Esophagus squamous epithelium (tissue), 5 donors: ENCODE measurements at regions not wholly inside any gene's neighbourhood (a gene's known extent, or its start where the extent isn't known, plus 50 kb on each side); places are given as distances from the start of the nearest gene placed in this dataset.

Source experiments
- DNase-seq: peaks from one replicate; lab custom pipeline; 2025; lab: John Stamatoyannopoulos, UW
- H3K27ac ChIP-seq, 4 donors: fragments of 200-600 bp; sonication (generic); one replicate each; pipeline ENCODE4 v1.5.1; 2016 to 2019; ENCODE audit warnings: mild to moderate bottlenecking in 1 of 4
- H3K27me3 ChIP-seq, 4 donors: fragments of 200-600 bp; sonication (generic); 1 replicate in 3 of 4; 2 replicates in 1 of 4; pipeline versions ENCODE4 v1.5.1 to v1.6.0; 2017 to 2021; ENCODE audit warnings: antibody characterized with exemption in 1 of 4
- H3K36me3 ChIP-seq, 3 donors: fragments of 200-600 bp; sonication (generic); one replicate each; pipeline ENCODE4 v1.5.1; 2016 to 2019
- H3K4me1 ChIP-seq, 3 donors: fragments of 200-600 bp; sonication (generic); one replicate each; pipeline ENCODE4 v1.5.1; 2017 to 2019
- H3K4me3 ChIP-seq, 4 donors: fragments of 200-600 bp; sonication (generic); 1 replicate in 3 of 4; 2 replicates in 1 of 4; pipeline ENCODE4 v1.5.1; 2016 to 2019; ENCODE audit warnings: mild to moderate bottlenecking in 2 of 4, moderate library complexity in 1 of 4
- H3K9me3 ChIP-seq, 3 donors: fragments of 200-600 bp; sonication (generic); one replicate each; pipeline ENCODE4 v1.5.1; 2016 to 2019
- POLR2A ChIP-seq, 4 donors: fragments of 450-650 bp; IDR thresholded peaks; one replicate each; pipeline ENCODE4 v1.6.1; 2017; ENCODE audit warnings: antibody characterized with exemption in 4 of 4, mild to moderate bottlenecking in 4 of 4, moderate library complexity in 3 of 4
- WGBS, 2 donors: methylation state at CpG; one replicate each; pipeline ENCODE4 v1.1.5; 2018; 5-methylcytosine and 5-hydroxymethylcytosine counted together
- intact Hi-C: fragments of 100-400 bp; cut with DNase I; formaldehyde crosslinking; loops from one replicate; pipeline ENCODE4 v1.15.0; 2022
- TF ChIP-seq, protein P1 (sequence below), 6 experiments: fragments of 450-650 bp in 4 of 6; fragments of 200-600 bp in 2 of 6; sonication (generic) in 2 of 6; IDR thresholded peaks; one replicate each; pipeline ENCODE4 v1.5.1; 2016 to 2019; ENCODE audit warnings: antibody characterized with exemption in 6 of 6, mild to moderate bottlenecking in 4 of 6, moderate library complexity in 4 of 6
- donor health status: DM: yes; HTN: yes; CAD: no.

DNA sequence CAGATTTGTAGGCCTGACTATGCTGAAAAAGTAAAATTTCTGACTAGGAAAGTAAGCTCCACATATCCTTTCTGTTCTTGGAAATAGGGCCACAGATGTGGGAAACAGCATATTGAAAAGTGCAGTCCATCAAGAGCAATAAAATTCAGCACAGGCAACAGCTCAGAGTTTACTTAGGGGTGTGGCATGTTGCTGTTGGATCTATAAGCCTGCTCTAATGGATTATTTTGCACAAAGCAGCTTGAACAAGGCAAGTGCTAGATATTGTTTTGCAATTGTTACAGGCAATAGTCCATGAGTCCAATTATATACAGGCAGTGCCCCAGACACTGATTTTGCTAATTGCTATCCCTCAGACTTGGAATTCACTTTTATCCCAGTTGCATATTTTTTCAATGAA, 289.8 kb upstream of the SNX7 start:
- TF ChIP-seq, protein P1, sequence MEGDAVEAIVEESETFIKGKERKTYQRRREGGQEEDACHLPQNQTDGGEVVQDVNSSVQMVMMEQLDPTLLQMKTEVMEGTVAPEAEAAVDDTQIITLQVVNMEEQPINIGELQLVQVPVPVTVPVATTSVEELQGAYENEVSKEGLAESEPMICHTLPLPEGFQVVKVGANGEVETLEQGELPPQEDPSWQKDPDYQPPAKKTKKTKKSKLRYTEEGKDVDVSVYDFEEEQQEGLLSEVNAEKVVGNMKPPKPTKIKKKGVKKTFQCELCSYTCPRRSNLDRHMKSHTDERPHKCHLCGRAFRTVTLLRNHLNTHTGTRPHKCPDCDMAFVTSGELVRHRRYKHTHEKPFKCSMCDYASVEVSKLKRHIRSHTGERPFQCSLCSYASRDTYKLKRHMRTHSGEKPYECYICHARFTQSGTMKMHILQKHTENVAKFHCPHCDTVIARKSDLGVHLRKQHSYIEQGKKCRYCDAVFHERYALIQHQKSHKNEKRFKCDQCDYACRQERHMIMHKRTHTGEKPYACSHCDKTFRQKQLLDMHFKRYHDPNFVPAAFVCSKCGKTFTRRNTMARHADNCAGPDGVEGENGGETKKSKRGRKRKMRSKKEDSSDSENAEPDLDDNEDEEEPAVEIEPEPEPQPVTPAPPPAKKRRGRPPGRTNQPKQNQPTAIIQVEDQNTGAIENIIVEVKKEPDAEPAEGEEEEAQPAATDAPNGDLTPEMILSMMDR (IDR thresholded peaks at IDR 0.05), result no peak
- no peak for TF ChIP-seq POLR2A (IDR thresholded peaks at IDR 0.05)
- intact Hi-C loops, result no loop called here
- Histone ChIP-seq H3K27ac (no peak overlapping the region), H3K9me3 (no peaks in the 10 kb centered on the region), H3K4me3 (no peak overlapping the region), H3K27me3 (no peaks in the 10 kb centered on the region), H3K36me3 (no peaks in the 10 kb centered on the region), H3K4me1 (no peaks in the 10 kb centered on the region)
- DNase-seq, result no peak

DNA sequence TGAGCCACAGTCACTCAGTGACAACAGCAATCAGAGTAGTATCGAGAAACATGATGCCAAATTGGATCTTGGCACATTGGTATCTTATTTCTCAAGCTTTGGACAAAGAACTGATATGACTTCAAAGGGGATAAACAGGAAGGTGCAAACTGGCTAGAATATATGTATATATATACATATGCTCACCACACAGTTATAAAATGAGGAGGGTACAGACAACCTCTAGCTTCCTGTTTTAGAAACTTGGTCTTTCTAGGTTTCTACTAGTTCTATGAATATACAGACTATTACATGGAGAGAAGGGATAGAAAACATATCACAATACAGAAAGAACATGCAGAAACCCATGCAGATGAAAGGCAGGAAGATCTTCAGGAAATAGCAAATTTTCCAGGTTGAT, 292.1 kb upstream of the SNX7 start:
- intact Hi-C loops, result no loop called here

DNA sequence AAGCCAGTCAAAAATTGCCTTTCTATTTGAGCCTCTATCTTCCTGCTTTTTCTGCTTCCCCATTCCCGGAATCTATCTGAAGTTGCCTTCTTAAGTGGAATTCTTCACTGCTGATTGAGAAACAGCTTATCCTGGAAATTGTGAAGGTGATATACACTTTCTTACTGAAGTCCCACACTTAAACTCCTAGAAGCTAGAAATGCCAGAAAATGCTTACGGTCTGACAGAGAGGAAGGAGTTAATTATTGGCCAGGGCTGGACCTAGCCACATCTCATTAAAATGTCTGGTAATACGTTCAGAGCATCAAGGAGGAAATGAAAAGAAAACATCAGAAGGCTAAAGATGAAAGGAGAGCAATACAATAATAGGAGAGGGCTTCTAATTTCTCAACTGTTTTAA, 292.5 kb upstream of the SNX7 start:
- intact Hi-C loops, result no loop called here
- no peaks in the 10 kb centered on the region for H3K9me3 ChIP-seq
- no peak for DNase-seq
- no peaks in the 10 kb centered on the region for H3K4me1 ChIP-seq
- no peaks in the 10 kb centered on the region for H3K27me3 ChIP-seq
- H3K4me3 ChIP-seq, result no peak overlapping the region
- 51 to 59% methylated on average over 3 of the region's 3 CpGs for WGBS, 2 donors
- no peak for TF ChIP-seq POLR2A (IDR thresholded peaks at IDR 0.05)
- TF ChIP-seq, protein P1 (IDR thresholded peaks at IDR 0.05), result no peak
- no peaks in the 10 kb centered on the region for H3K36me3 ChIP-seq
- H3K27ac ChIP-seq, result no peak overlapping the region

More for the DNA sequence above, 292.1 kb upstream of the SNX7 start:
- no peak overlapping the region for H3K4me3 ChIP-seq
- 59 to 84% methylated on average over 1 of the region's 1 CpG for WGBS, 2 donors
- H3K9me3 ChIP-seq, result no peaks in the 10 kb centered on the region
- no peak for TF ChIP-seq POLR2A (IDR thresholded peaks at IDR 0.05)
- TF ChIP-seq, protein P1 (IDR thresholded peaks at IDR 0.05), result no peak
- no peaks in the 10 kb centered on the region for H3K27me3 ChIP-seq
- no peak for DNase-seq
- no peak overlapping the region for H3K27ac ChIP-seq
- H3K4me1 ChIP-seq, result no peaks in the 10 kb centered on the region
- no peaks in the 10 kb centered on the region for H3K36me3 ChIP-seq

DNA sequence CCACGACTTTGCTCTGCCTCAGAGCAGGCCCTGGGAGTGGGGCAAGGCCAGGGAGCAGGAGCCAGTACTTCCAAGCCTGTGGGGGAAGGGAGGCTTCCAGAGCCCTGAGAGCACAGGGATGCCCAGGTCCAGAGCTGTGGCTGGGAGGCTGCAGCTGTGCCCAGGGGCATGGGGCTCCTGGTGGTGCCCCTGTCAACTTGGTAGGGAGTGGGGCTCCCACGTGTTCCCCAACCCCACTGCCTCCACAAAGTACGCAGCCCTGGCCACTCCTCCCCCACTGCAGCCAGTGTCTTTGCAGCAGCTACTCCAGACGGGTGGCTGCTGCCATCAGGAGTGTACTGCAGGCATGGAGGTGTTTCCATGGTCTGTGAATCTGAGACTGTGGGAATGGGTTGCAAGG, 294.1 kb upstream of the SNX7 start:
- intact Hi-C loops, result no loop called here
- TF ChIP-seq POLR2A (IDR thresholded peaks at IDR 0.05), result no peak
- Histone ChIP-seq H3K9me3 (no peaks in the 10 kb centered on the region), H3K4me1 (no peaks in the 10 kb centered on the region), H3K4me3 (no peak overlapping the region), H3K27ac (no peak overlapping the region), H3K27me3 (no peaks in the 10 kb centered on the region), H3K36me3 (no peaks in the 10 kb centered on the region)
- no peak for DNase-seq
- WGBS, 2 donors, result 80 to 100% methylated on average over 1 of the region's 4 CpGs

DNA sequence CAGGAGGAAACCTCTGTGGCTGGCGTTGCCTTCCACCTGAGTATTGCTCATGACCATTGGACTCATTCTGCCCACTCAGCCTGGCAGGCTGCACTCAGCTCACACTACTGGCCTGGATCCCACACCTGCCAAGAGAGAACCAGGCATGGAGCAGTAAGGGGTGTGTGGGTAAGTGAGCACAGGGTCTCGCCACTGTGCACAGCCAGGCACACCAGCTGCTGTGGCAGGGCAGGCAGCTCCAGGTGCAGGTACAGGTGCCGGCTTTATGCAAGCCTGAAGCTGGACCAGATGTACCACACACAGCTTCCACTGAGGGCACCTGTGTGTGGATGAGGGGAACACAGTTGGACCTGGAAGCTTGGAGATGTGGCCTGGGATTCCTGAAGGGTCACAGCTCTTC, 295.2 kb upstream of the SNX7 start:
- DNase-seq, result no peak

More for the DNA sequence above, 295.2 kb upstream of the SNX7 start:
- H3K27me3 ChIP-seq, result no peaks in the 10 kb centered on the region
- WGBS, 2 donors, result 73% methylated on average over 3 of the region's 3 CpGs; no CpG with 5 or more reads in 1 of the 2 donors
- no peaks in the 10 kb centered on the region for H3K36me3 ChIP-seq
- H3K27ac ChIP-seq, result no peak overlapping the region
- intact Hi-C loops, result no loop called here
- H3K4me1 ChIP-seq, result no peaks in the 10 kb centered on the region
- TF ChIP-seq, protein P1 (IDR thresholded peaks at IDR 0.05), result no peak
- no peak for TF ChIP-seq POLR2A (IDR thresholded peaks at IDR 0.05)
- no peak overlapping the region for H3K4me3 ChIP-seq
- H3K9me3 ChIP-seq, result no peaks in the 10 kb centered on the region
